HG03439 (cell line): ENCODE measurements at regions not wholly inside any gene's neighbourhood (a gene's known extent, or its start where the extent isn't known, plus 50 kb on each side); places are given as distances from the start of the nearest gene placed in this dataset.
A peak's percentile ranks its signal among the peaks of the same experiment; 100 is the strongest.

Experiments
- ATAC-seq: cut with Tn5 transposase; IDR thresholded peaks from one replicate; pipeline ENCODE4 v1.9.1; 2021; ENCODE audit warnings: mild to moderate bottlenecking, moderate library complexity; ENCODE audit not compliant: unreplicated experiment

DNA sequence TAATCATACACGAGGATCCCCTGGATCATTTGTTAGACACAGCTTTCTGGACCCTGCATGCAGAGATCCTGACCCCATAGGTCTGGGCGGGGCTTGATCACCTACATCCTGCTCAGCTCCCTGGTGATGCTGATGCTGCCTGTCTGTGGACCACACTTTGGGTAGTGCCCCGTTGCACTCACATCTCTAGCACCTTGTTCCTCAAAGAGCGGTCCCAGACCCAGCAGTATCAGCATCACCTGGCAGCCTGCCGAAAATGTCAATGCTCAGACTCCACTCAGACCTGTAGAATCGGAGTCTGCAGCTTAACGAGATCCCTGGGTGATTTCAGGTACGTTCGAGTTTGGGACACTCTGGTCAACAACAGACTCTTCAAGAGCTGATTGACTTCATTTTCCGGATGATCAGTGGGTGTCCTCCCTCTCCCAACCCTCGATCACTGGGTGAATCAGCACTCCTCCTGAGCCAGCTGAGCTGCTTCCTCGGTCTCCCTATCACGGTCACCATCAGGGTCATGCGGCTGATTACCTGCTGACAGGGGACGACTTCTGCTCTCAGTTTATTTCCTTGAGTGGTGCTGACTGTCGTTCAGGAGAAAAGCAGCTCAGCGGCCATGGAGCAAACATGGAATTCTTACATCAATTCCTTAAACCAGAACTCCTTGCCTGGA, 150.6 kb upstream of the RAB12 start:
- no peak for ATAC-seq

DNA sequence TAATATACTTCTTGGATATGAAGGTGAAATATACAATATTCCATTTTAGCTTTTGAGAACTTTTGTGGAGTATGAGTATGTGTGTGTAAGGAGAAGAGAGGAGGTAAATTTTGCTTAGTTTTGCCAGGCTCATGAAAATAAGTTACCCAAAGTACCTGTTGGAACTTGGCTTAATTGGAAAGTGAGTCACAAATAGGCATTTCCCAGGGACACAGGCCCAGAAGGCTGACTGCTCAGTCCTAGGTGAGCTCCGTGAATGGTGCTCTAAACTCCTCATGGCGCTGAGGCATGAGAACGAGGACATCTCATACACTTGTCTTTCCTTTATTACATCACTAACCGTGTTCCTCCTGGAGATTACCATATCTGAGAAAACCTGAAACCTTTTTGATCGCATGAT, 148.5 kb upstream of the RAB12 start:
- ATAC-seq = no peak

GRCh38 chr18:8461544-8461943, 147.7 kb upstream of the RAB12 start:
- no peak for ATAC-seq

- ATAC-seq = no peak
Measured at GRCh38 chr18:8462651-8463185, 146.5 kb upstream of the RAB12 start.

DNA sequence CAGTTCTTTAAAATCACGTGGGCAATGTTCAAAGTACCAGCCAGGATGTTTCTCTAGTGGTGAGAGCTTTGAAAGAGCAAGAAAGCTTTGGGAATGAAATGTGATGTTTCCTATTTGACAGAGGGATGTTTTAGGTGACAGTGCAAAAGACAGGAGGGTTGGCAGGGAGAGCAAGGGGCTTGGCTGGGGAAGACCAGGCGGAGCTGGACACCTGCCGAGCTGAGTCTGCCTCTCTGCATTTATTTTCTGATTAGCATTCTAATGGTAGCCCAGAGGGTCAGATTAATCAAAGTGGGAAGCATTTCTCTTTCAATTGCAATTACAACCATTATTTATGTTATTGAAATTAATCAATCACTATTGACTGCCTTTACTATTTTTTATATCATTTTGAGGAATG, 145.4 kb upstream of the RAB12 start:
- no peak for ATAC-seq

DNA sequence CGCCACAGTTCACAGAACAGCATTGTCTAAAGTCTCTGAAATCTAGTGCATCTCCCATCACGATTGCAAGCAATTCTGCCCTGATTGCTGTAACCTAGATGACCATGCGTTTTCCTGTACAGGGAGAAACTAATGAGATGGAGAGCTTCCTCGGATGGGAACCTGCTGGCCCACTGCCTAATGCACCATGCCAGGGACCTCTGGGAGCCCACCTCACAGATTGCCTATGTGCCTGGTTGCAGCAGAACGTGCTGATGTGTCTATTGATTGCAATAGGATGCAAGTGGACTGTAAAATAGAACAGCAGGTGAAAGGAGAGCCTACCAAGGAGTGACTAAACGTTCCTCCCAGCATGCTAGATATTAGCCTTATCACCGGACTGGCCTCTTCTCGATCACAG, 141.0 kb upstream of the RAB12 start:
- ATAC-seq = no peak

GRCh38 chr18:8468921-8469335, 140.3 kb upstream of the RAB12 start:
- no peak for ATAC-seq

GRCh38 chr18:8469544-8470130, 139.6 kb upstream of the RAB12 start:
- no peak for ATAC-seq

- ATAC-seq = no peak
Measured at GRCh38 chr18:8471372-8471771, 137.9 kb upstream of the RAB12 start.

- ATAC-seq = no peak
Measured at GRCh38 chr18:8474661-8475060, 134.6 kb upstream of the RAB12 start.

- no peak for ATAC-seq
Measured at GRCh38 chr18:8477615-8478014, 131.6 kb upstream of the RAB12 start.

GRCh38 chr18:8478166-8478967, 130.9 kb upstream of the RAB12 start:
- ATAC-seq = peak; percentile 86

DNA sequence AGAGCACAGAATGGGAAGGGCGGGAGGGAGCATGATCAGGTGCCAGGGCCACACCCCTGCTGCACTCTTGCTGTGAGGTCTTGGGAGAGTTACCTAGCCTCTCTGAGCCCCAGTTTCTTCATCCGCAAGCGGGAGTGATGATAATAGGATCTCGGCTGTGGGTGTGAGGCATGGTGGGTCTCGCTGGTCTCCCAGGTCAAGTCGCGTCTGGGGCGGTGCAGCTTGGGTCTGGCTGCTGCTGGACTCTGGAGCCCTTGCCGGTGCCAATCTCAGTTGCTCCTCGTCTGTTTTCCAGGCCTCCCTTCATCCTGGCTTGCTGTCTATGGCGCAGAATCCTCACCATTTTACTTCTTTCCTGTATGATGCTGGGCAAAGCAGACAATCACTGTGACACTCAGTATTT, 130.3 kb upstream of the RAB12 start:
- ATAC-seq = no peak

DNA sequence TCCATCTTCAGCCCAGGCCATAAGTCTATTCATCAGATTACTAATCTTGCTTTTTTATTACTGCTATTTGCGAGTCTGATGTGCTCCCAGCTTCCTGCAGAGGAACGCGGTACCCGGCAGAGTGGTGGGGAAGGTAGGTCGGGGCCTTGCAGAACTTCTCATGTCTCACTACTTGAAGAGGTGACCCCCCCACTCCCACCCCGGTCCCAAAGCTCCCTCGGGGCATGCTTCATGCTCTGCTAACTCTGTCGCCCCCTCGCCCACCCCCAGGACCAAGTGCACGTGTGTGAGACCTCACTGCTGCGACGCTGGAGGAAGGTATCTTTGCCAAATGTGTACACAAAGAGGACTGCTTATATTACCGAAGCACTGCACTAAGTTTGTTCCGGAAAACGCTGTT, 129.4 kb upstream of the RAB12 start:
- no peak for ATAC-seq

- no peak for ATAC-seq
Measured at GRCh38 chr18:8480506-8481328, 128.5 kb upstream of the RAB12 start.

DNA sequence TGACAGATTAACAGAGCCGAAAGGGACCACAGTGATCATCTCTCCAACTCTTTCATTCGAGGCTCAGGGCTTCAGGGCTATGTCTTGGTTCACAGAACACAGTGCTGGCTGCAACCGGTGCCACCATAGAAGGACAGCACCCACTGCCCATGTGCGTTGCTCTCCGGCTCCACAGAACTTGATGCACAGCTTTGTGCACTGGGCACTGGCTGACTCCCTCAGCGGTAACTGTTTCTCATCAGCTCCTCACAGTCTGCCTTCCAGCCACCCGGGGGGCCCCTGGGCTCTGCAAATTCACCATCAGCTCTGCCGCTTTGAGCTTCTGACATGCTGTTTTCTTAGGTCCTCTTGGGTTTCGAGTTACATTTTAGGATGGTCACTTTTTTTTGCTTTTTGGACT, 124.3 kb upstream of the RAB12 start:
- ATAC-seq = no peak

DNA sequence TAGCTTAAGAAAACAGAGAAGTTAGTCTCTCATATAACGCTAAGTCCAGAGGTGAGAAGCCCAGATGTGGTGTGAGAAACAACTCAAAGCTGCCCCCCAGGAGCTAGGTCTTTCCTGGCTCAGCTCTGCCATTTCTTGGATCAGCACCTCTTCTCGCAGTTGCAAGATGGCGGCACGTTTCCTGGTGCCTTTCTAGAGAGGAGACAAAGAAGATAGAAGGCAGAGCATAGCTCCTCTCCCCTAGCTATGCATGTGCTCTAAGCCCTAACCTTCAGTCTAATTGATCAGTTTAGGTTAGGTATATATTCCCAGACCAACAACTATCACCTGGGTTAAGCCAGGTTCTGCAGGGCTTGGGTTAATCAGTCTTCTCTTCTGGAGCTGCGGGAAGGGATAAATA, 119.5 kb upstream of the RAB12 start:
- ATAC-seq = no peak

GRCh38 chr18:8491516-8491915, 117.7 kb upstream of the RAB12 start:
- ATAC-seq = no peak

GRCh38 chr18:8493141-8493540, 116.1 kb upstream of the RAB12 start:
- ATAC-seq = no peak

- no peak for ATAC-seq
Measured at GRCh38 chr18:8496186-8496585, 113.1 kb upstream of the RAB12 start.

DNA sequence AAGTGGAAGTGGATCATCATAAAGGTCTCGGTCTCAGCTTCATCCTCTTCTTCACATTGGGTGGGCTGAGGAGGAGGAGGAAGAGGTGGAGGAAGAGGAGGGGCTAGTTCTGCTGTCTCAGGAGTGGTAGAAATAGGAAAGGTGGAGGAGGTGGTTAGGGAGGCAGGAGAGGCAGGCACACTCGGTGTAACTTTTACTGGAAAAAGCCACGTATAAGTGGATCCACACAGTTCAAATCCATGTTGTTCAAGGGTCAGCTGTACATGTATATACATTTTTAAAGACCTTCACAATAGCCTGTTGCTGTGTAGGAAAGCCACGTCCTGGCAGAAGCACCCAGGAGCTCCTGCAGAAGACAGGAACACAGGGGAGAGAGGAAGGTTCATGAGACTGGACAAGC, 110.3 kb upstream of the RAB12 start:
- no peak for ATAC-seq
